ENCODE measurements at regions not wholly inside any gene's neighbourhood (a gene's known extent, or its start where the extent isn't known, plus 50 kb on each side); places are given as distances from the start of the nearest gene placed in this dataset.

- TF ChIP-seq CTCF (optimal IDR thresholded peaks at IDR 0.05 in 1 of 3, IDR thresholded peaks at IDR 0.05 in 1 of 3, conservative IDR thresholded peaks at IDR 0.05 in 1 of 3; ENCODE audit: extremely low read depth in 1 of 3, insufficient read depth in 2 of 3, low read length in 3 of 3), result no peak
- no peak for TF ChIP-seq EZH2 (IDR thresholded peaks at IDR 0.05; ENCODE audit: low read length)
Measured at GRCh38 chrX:45868425-45868824, 667.7 kb upstream of the DIPK2B start.
